ENCODE measurements at regions not wholly inside any gene's neighbourhood (a gene's known extent, or its start where the extent isn't known, plus 50 kb on each side); places are given as distances from the start of the nearest gene placed in this dataset.

- Histone ChIP-seq H3K27ac (ENCODE audit: low read length) (no peak overlapping the region), H3K4me3 (ENCODE audit: low read length) (no peak overlapping the region), H3K9me3 (ENCODE audit: control insufficient read depth, insufficient read depth, low read length) (no peaks in the 10 kb centered on the region), H3K4me1 (ENCODE audit: control insufficient read depth, insufficient read depth, low read length) (peaks cover 17% of the 10 kb centered on the region), H3K36me3 (ENCODE audit: control insufficient read depth, insufficient read depth, low read length) (no peaks in the 10 kb centered on the region), H3K27me3 (ENCODE audit: control insufficient read depth, insufficient read depth, low read length) (no peaks in the 10 kb centered on the region)
- DNase-seq (no peak), ATAC-seq (no peak)
- H3K36me3 Mint-ChIP-seq: no peaks in the 10 kb centered on the region
- peaks cover 0 to 11% of the 10 kb centered on the region in 2 donors for H3K27me3 Mint-ChIP-seq (ENCODE audit: low read depth in 2 of 2)
- H3K9me3 Mint-ChIP-seq: no peaks in the 10 kb centered on the region
- H3K4me3 Mint-ChIP-seq: no peak overlapping the region
- H3K27ac Mint-ChIP-seq: no peak overlapping the region
- TF ChIP-seq CTCF (IDR thresholded peaks at IDR 0.05): no peak
- intact Hi-C loops (cut with micrococcal nuclease): no loop called here
- H3K4me1 Mint-ChIP-seq: peaks cover 6 to 33% of the 10 kb centered on the region in 2 donors
- 91% methylated on average over 3 of the region's 3 CpGs for WGBS (ENCODE audit: insufficient coverage)
Observed at GRCh38 chr2:234166531-234166930, 116.0 kb downstream of the SPP2 start.

DNA sequence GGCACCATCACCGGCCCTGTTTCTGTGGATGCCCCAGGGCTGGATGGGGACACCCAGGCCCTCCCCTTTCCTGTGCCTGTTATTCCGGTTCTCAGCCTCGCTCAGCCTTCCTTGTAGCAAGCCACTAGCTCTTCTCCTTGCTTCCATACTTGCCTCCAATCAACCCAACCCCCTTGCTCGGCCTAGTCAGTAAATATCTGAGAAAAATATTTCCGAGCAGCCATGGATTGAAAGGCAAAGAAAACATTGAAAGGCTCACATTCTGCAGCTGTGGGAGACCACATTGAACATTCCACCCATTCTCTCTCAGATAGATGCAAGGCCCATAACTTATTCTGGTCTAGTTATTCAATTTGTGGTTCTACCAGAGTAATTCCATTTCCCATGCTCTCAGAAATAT, 114.9 kb downstream of the SPP2 start:
- H3K36me3 ChIP-seq (ENCODE audit: control insufficient read depth, insufficient read depth, low read length): no peaks in the 10 kb centered on the region
- no peaks in the 10 kb centered on the region for H3K9me3 ChIP-seq (ENCODE audit: control insufficient read depth, insufficient read depth, low read length)
- intact Hi-C loops (cut with micrococcal nuclease): no loop called here
- H3K27me3 ChIP-seq (ENCODE audit: control insufficient read depth, insufficient read depth, low read length): no peaks in the 10 kb centered on the region
- peaks cover 17% of the 10 kb centered on the region for H3K4me1 ChIP-seq (ENCODE audit: control insufficient read depth, insufficient read depth, low read length)
- no peak for DNase-seq
- no peak overlapping the region for H3K4me3 Mint-ChIP-seq
- no peaks in the 10 kb centered on the region for H3K36me3 Mint-ChIP-seq
- H3K27ac Mint-ChIP-seq: peak overlapping the region in 1 of 2 donors; percentile 1
- 91% methylated on average over 5 of the region's 5 CpGs for WGBS (ENCODE audit: insufficient coverage)
- no peak overlapping the region for H3K4me3 ChIP-seq (ENCODE audit: low read length)
- peaks cover 0 to 19% of the 10 kb centered on the region in 2 donors for H3K27me3 Mint-ChIP-seq (ENCODE audit: low read depth in 2 of 2)
- no peak for TF ChIP-seq CTCF (IDR thresholded peaks at IDR 0.05)
- no peak overlapping the region for H3K27ac ChIP-seq (ENCODE audit: low read length)
- H3K9me3 Mint-ChIP-seq: no peaks in the 10 kb centered on the region
- peaks cover 6 to 37% of the 10 kb centered on the region in 2 donors for H3K4me1 Mint-ChIP-seq
- no peak for ATAC-seq

- no peaks in the 10 kb centered on the region for H3K36me3 ChIP-seq (ENCODE audit: control insufficient read depth, insufficient read depth, low read length)
- 39% methylated on average over 17 of the region's 19 CpGs for WGBS (ENCODE audit: insufficient coverage)
- no peaks in the 10 kb centered on the region for H3K27me3 ChIP-seq (ENCODE audit: control insufficient read depth, insufficient read depth, low read length)
- peak overlapping the region; percentile 49 for H3K27ac ChIP-seq (ENCODE audit: low read length)
- no peaks in the 10 kb centered on the region for H3K36me3 Mint-ChIP-seq
- DNase-seq (peak; percentile 56 to 79), ATAC-seq (peak; percentile 86 to 100 (median 99))
- H3K4me3 ChIP-seq (ENCODE audit: low read length): no peak overlapping the region
- H3K9me3 ChIP-seq (ENCODE audit: control insufficient read depth, insufficient read depth, low read length): no peaks in the 10 kb centered on the region
- TF ChIP-seq CTCF (IDR thresholded peaks at IDR 0.05): no peak
- H3K27me3 Mint-ChIP-seq (ENCODE audit: low read depth in 2 of 2): peaks cover 0 to 19% of the 10 kb centered on the region in 2 donors
- peaks cover 17% of the 10 kb centered on the region for H3K4me1 ChIP-seq (ENCODE audit: control insufficient read depth, insufficient read depth, low read length)
- H3K9me3 Mint-ChIP-seq: no peaks in the 10 kb centered on the region
- H3K4me3 Mint-ChIP-seq: no peak overlapping the region
- H3K27ac Mint-ChIP-seq: peak overlapping the region in 1 of 2 donors; percentile 27
- H3K4me1 Mint-ChIP-seq: peaks cover 6 to 37% of the 10 kb centered on the region in 2 donors
- intact Hi-C loops (cut with micrococcal nuclease): no loop called here
Observed at GRCh38 chr2:234164493-234165413, 114.3 kb downstream of the SPP2 start.

Data from natural killer cell (primary cell).